HCT116 (cell line): ENCODE measurements at regions not wholly inside any gene's neighbourhood (a gene's known extent, or its start where the extent isn't known, plus 50 kb on each side); places are given as distances from the start of the nearest gene placed in this dataset.

Source experiments
- ATAC-seq: fragments of 200-7000 bp; cut with Tn5 transposase; 2 replicates; pipeline ENCODE4 v1.9.1; 2020; ENCODE audit warnings: mild to moderate bottlenecking, moderate library complexity
- BruUV-seq: library from RNA; stranded (reverse); fragments of 400-500 nt; replicated peaks from 2 replicates; lab custom pipeline; 2021; lab: Mats Ljungman, UMichigan
- CTCF ChIA-PET: fragments of 300-600 bp; sonication (Branson Sonifier 250); formaldehyde crosslinking; loops from one replicate; lab custom pipeline; 2021; ENCODE audit warnings: antibody characterized with exemption; lab: Charles Lee
- POLR2A ChIA-PET: fragments of 300-600, 350-600 bp; sonication (Branson Sonifier 250); formaldehyde crosslinking; loops from one replicate; lab custom pipeline; 2021; ENCODE audit warnings: antibody characterized with exemption; lab: Charles Lee
- RAD21 ChIA-PET, 2 experiments: fragments of 300-600 bp; sonication (Branson Sonifier 250); formaldehyde crosslinking; loops; one replicate each; lab custom pipeline; 2023; ENCODE audit warnings: low total read pairs in 2 of 2; ENCODE audit not compliant: uncharacterized antibody in 2 of 2, unreplicated experiment in 2 of 2, low non-redundant PET in 1 of 2; lab: Charles Lee
- DNase-seq: peaks from one replicate; pipeline ENCODE4 v3.0.0-alpha.2; 2010; ENCODE audit warnings: low read depth, low spot score
- H2AFZ ChIP-seq: fragments of 200-600 bp; shearing (Covaris generic), sonication (generic); 2 replicates; pipeline ENCODE4 v1.6.1; 2017; ENCODE audit warnings: low read depth, mixed run types, mixed read lengths, antibody characterized with exemption, low read length; ENCODE audit not compliant: poor library complexity, severe bottlenecking
- H3K27ac ChIP-seq: 2 replicates; pipeline ENCODE4 v1.5.1; 2012; ENCODE audit warnings: low read depth, low read length
- H3K27me3 ChIP-seq: fragments of 200-600 bp; sonication (generic); 2 replicates; pipeline ENCODE4 v1.6.1; 2016; ENCODE audit warnings: mixed run types, low read length, mixed read lengths; ENCODE audit not compliant: insufficient read depth
- H3K36me3 ChIP-seq, 2 experiments: fragments of 200-500 bp in 1 of 2; fragments of 200-600 bp in 1 of 2; sonication (Bioruptor generic) in 1 of 2; sonication (generic) in 1 of 2; 2 replicates each; pipeline versions ENCODE4 v1.5.1 to v1.6.1; 2014 to 2016; ENCODE audit warnings: low read length in 2 of 2, inconsistent platforms in 1 of 2, mixed read lengths in 1 of 2, mixed run types in 1 of 2; ENCODE audit not compliant: insufficient read depth in 2 of 2, control insufficient read depth in 1 of 2
- H3K4me1 ChIP-seq, 2 experiments: fragments of 200-600 bp in 1 of 2; sonication (generic) in 1 of 2; 2 replicates each; pipeline versions ENCODE4 v1.5.1 to v1.6.1; 2012 to 2017; ENCODE audit warnings: low read length in 2 of 2, inconsistent platforms in 1 of 2, mild to moderate bottlenecking in 1 of 2, mixed read lengths in 1 of 2, mixed run types in 1 of 2, moderate library complexity in 1 of 2; ENCODE audit not compliant: insufficient read depth in 2 of 2, control insufficient read depth in 1 of 2
- H3K4me2 ChIP-seq: fragments of 200-600 bp; sonication (generic); 2 replicates; pipeline ENCODE4 v1.6.1; 2017; ENCODE audit warnings: mixed run types, low read length, mixed read lengths
- H3K4me3 ChIP-seq, 2 experiments: fragments of 200-600 bp in 1 of 2; sonication (generic) in 1 of 2; replicated peaks in 1 of 2; 2 replicates each; pipeline ENCODE4 v1.5.1; 2011 to 2016; ENCODE audit warnings: low read length in 2 of 2, control low read depth in 1 of 2, low read depth in 1 of 2, mild to moderate bottlenecking in 1 of 2, mixed read lengths in 1 of 2, mixed run types in 1 of 2
- H3K79me2 ChIP-seq: fragments of 200-600 bp; sonication (generic); 2 replicates; pipeline ENCODE4 v1.6.1; 2017; ENCODE audit warnings: mild to moderate bottlenecking, mixed run types, low read length, moderate library complexity, mixed read lengths; ENCODE audit not compliant: insufficient read depth
- H3K9ac ChIP-seq: fragments of 200-600 bp; sonication (generic); 2 replicates; pipeline ENCODE4 v1.6.1; 2016; ENCODE audit warnings: low read length, mixed read lengths
- H3K9me2 ChIP-seq: fragments of 200-600 bp; sonication (generic), shearing (Covaris generic); 2 replicates; pipeline ENCODE4 v1.6.1; 2017; ENCODE audit warnings: mixed run types, mild to moderate bottlenecking, moderate library complexity; ENCODE audit not compliant: insufficient read depth
- H3K9me3 ChIP-seq, 2 experiments: fragments of 200-500 bp in 1 of 2; fragments of 200-600 bp in 1 of 2; sonication (Bioruptor generic) in 1 of 2; sonication (generic) in 1 of 2; 2 replicates each; pipeline ENCODE4 v1.6.1; 2014 to 2017; ENCODE audit warnings: low read length in 2 of 2, mixed read lengths in 2 of 2, inconsistent platforms in 1 of 2, low read depth in 1 of 2, mild to moderate bottlenecking in 1 of 2, mixed run types in 1 of 2, moderate library complexity in 1 of 2; ENCODE audit not compliant: control insufficient read depth in 1 of 2, insufficient read depth in 1 of 2
- H4K20me1 ChIP-seq: fragments of 200-600 bp; sonication (generic), shearing (Covaris generic); 2 replicates; pipeline ENCODE4 v1.6.1; 2017; ENCODE audit warnings: mixed run types, mild to moderate bottlenecking, moderate library complexity; ENCODE audit not compliant: insufficient read depth
- CBX3 ChIP-seq: IDR thresholded peaks from 2 replicates; pipeline ENCODE4 v1.6.1; 2012; ENCODE audit warnings: low read depth
- CEBPB ChIP-seq: IDR thresholded peaks from 2 replicates; pipeline ENCODE4 v1.6.1; 2012; ENCODE audit warnings: low read depth
- EGR1 ChIP-seq: IDR thresholded peaks from 2 replicates; pipeline ENCODE4 v1.6.1; 2012; ENCODE audit warnings: low read depth
- EZH2 ChIP-seq: fragments of 200-600 bp; sonication (generic); IDR thresholded peaks from 2 replicates; pipeline ENCODE4 v1.6.1; 2017; ENCODE audit warnings: antibody characterized with exemption, mixed run types
- FOSL1 ChIP-seq: IDR thresholded peaks from 2 replicates; pipeline ENCODE4 v1.6.1; 2012; ENCODE audit warnings: low read depth
- JUND ChIP-seq: IDR thresholded peaks from 2 replicates; pipeline ENCODE4 v1.6.1; 2012
- POLR2A ChIP-seq: IDR thresholded peaks from 2 replicates; pipeline ENCODE4 v1.7.0; 2011; ENCODE audit warnings: borderline replicate concordance; ENCODE audit not compliant: insufficient read depth, insufficient read length; ENCODE audit errors: extremely low read depth
- SIN3A ChIP-seq: IDR thresholded peaks from 2 replicates; pipeline ENCODE4 v1.6.1; 2012; ENCODE audit warnings: low read depth
- SRF ChIP-seq: IDR thresholded peaks from 2 replicates; pipeline ENCODE4 v1.6.1; 2012; ENCODE audit warnings: low read depth
- YY1 ChIP-seq: IDR thresholded peaks from 2 replicates; pipeline ENCODE4 v1.6.1; 2011; ENCODE audit warnings: low read length, low read depth, moderate library complexity, mild to moderate bottlenecking; ENCODE audit not compliant: insufficient replicate concordance; ENCODE audit errors: extremely low read depth
- ZNF274 ChIP-seq: fragments of 200-500 bp; sonication (Bioruptor generic); IDR thresholded peaks from 2 replicates; pipeline ENCODE4 v1.6.1; 2014; ENCODE audit warnings: mild to moderate bottlenecking, low read depth, low read length, inconsistent platforms
- intact Hi-C: fragments of 100-400 bp; cut with micrococcal nuclease; formaldehyde crosslinking; loops from 2 replicates; pipeline ENCODE4 v1.10.0; 2022
- TF ChIP-seq, protein P1 (sequence below), 3 experiments: fragments of 200-600 bp in 1 of 3; sonication (generic) in 1 of 3; IDR thresholded peaks in 2 of 3; conservative IDR thresholded peaks in 1 of 3; 2 replicates each; pipeline ENCODE4 v1.5.1; 2012 to 2017; ENCODE audit warnings: low read depth in 2 of 3, low read length in 2 of 3, antibody characterized with exemption in 1 of 3, borderline replicate concordance in 1 of 3, control low read depth in 1 of 3, mild to moderate bottlenecking in 1 of 3, mixed read lengths in 1 of 3, mixed run types in 1 of 3, moderate library complexity in 1 of 3; ENCODE audit not compliant: insufficient read depth in 1 of 3
- TF ChIP-seq, protein P2 (sequence below): IDR thresholded peaks from 2 replicates; pipeline ENCODE4 v1.6.1; 2012

DNA sequence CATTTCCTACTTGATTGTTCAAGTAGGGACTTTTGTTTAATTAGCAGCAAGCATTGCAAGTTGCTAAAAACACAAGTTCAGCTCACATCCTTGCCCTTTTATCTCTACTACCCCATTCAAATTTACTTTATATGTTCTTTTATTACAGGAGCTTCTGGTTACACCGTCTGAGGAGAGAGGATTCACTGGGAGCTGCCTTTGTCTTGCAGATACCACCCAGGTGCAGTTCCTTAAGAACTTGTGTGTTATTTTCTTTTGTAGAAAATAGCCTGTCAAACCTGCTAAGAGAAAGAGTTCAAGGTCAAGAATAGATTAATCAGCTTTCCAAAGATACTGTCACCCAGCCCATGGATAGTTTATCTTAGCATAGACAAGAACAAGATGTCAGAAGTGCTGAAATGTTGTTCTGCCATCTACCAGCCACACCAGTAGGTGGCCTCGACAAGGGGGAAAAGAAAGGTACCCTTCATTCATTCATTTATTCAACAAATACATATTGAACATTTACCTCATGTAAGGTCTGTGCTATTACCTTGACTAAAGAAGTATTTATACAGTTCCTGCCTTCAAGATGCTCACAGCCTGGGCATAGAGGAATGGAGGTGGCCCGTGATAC lies 750.3 kb downstream of the MAT2B start:
- no peak for DNase-seq
- TF ChIP-seq SIN3A: no peak
- no peak for TF ChIP-seq SRF
- TF ChIP-seq CBX3: no peak
- TF ChIP-seq, protein P1, sequence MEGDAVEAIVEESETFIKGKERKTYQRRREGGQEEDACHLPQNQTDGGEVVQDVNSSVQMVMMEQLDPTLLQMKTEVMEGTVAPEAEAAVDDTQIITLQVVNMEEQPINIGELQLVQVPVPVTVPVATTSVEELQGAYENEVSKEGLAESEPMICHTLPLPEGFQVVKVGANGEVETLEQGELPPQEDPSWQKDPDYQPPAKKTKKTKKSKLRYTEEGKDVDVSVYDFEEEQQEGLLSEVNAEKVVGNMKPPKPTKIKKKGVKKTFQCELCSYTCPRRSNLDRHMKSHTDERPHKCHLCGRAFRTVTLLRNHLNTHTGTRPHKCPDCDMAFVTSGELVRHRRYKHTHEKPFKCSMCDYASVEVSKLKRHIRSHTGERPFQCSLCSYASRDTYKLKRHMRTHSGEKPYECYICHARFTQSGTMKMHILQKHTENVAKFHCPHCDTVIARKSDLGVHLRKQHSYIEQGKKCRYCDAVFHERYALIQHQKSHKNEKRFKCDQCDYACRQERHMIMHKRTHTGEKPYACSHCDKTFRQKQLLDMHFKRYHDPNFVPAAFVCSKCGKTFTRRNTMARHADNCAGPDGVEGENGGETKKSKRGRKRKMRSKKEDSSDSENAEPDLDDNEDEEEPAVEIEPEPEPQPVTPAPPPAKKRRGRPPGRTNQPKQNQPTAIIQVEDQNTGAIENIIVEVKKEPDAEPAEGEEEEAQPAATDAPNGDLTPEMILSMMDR (IDR thresholded peaks at IDR 0.05 in 2 of 3, conservative IDR thresholded peaks at IDR 0.05 in 1 of 3; ENCODE audit: borderline replicate concordance in 1 of 3, insufficient read depth in 1 of 3, low read depth in 2 of 3, low read length in 2 of 3): no peak
- ChIA-PET CTCF (no interaction called here), RAD21 (no interaction called here), POLR2A (no interaction called here)
- no peak overlapping the region for H2AFZ ChIP-seq
- H4K20me1 ChIP-seq: no peaks in the 10 kb centered on the region
- ATAC-seq: no peak
- peaks cover 3 to 4% of the 10 kb centered on the region in 2 experiments; a peak in 2 of 4 replicates for H3K9me3 ChIP-seq
- no peaks in the 10 kb centered on the region for H3K27me3 ChIP-seq
- BruUV-seq: no TSS peak
- no peaks in the 10 kb centered on the region for H3K4me1 ChIP-seq
- no peaks in the 10 kb centered on the region for H3K9me2 ChIP-seq
- intact Hi-C loops: no loop called here
- H3K79me2 ChIP-seq: no peaks in the 10 kb centered on the region
- H3K4me2 ChIP-seq: no peak overlapping the region
- no peak overlapping the region for H3K27ac ChIP-seq
- H3K4me3 ChIP-seq: no peak overlapping the region
- no peaks in the 10 kb centered on the region for H3K36me3 ChIP-seq
- no peak overlapping the region for H3K9ac ChIP-seq

DNA sequence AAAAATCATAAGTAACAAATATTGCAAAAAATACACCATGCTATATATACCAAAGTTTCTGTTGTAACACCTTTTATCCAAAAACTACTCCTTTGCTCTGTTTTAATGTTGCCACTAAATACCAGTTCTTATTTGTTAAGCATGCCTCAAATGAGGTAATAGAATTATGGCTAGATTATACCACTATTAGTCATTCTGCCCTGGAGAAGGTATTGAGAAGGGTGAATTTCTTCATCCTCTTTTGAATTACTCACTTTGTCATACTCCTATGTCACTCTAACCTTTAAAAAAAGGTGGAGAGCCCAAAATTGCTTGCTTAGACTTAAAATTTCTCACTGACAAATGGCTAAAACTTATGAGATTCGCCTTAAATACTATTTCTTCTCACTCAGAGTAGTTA lies 750.9 kb downstream of the MAT2B start:
- Histone ChIP-seq H3K9me3 (peaks cover 3 to 4% of the 10 kb centered on the region in 2 experiments; a peak in 2 of 4 replicates), H3K9ac (no peak overlapping the region), H4K20me1 (no peaks in the 10 kb centered on the region), H3K4me2 (no peak overlapping the region), H3K4me3 (no peak overlapping the region), H3K9me2 (no peaks in the 10 kb centered on the region), H3K36me3 (no peaks in the 10 kb centered on the region), H2AFZ (no peak overlapping the region), H3K27ac (no peak overlapping the region), H3K27me3 (no peaks in the 10 kb centered on the region), H3K79me2 (no peaks in the 10 kb centered on the region), H3K4me1 (no peaks in the 10 kb centered on the region)
- ChIA-PET CTCF (no interaction called here), RAD21 (no interaction called here), POLR2A (no interaction called here)
- ATAC-seq: no peak
- no peak for TF ChIP-seq ZNF274
- TF ChIP-seq, protein P1 (IDR thresholded peaks at IDR 0.05 in 2 of 3, conservative IDR thresholded peaks at IDR 0.05 in 1 of 3; ENCODE audit: borderline replicate concordance in 1 of 3, insufficient read depth in 1 of 3, low read depth in 2 of 3, low read length in 2 of 3): no peak
- TF ChIP-seq, protein P2, sequence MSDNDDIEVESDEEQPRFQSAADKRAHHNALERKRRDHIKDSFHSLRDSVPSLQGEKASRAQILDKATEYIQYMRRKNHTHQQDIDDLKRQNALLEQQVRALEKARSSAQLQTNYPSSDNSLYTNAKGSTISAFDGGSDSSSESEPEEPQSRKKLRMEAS: no peak
- TF ChIP-seq CBX3: no peak
- TF ChIP-seq YY1: no peak
- no peak for TF ChIP-seq EZH2
- no peak for TF ChIP-seq FOSL1
- TF ChIP-seq JUND: no peak
- TF ChIP-seq SIN3A: no peak
- no peak for TF ChIP-seq POLR2A
- TF ChIP-seq CEBPB: no peak
- TF ChIP-seq EGR1: no peak
- intact Hi-C loops: no loop called here
- no peak for DNase-seq
- BruUV-seq: no TSS peak
